GM12865 (cell line): ENCODE measurements at regions not wholly inside any gene's neighbourhood (a gene's known extent, or its start where the extent isn't known, plus 50 kb on each side); places are given as distances from the start of the nearest gene placed in this dataset.

Source experiments
- DNase-seq: peaks from one replicate; pipeline ENCODE4 v3.0.0; 2010; ENCODE audit warnings: low read depth
- H3K4me3 ChIP-seq: 2 replicates; pipeline ENCODE4 v1.5.1; 2011; ENCODE audit warnings: mild to moderate bottlenecking, low read depth, low read length, control low read depth
- TF ChIP-seq, protein P1 (sequence below): IDR thresholded peaks from 2 replicates; pipeline ENCODE4 v1.5.1; 2011; ENCODE audit warnings: low read length, control low read depth, low read depth, inconsistent platforms; ENCODE audit not compliant: insufficient read depth; ENCODE audit errors: missing control alignments

DNA sequence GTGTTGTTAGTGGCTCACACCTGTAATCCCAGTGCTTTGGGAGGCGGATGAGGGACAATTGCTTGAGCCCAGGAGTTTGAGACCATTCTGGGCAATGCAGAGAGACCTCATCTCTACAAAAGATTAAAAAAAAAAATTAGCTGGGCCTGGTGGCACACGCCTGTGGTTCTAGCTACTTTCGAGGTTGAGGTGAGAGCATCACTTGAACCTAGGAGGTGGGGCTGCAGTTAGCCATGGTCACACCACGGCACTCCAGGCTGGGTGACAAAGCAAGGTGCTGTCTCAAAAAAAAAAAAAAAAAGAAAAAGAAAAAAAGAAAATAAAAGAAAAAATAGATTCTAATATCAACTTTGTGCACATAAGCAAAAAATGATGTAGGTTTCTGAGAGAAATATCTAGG lies 1492.5 kb upstream of the TMEFF2 start:
- DNase-seq: no peak

GRCh38 chr2:193679847-193680246 lies 1485.1 kb upstream of the TMEFF2 start:
- no peak overlapping the region for H3K4me3 ChIP-seq
- TF ChIP-seq, protein P1, sequence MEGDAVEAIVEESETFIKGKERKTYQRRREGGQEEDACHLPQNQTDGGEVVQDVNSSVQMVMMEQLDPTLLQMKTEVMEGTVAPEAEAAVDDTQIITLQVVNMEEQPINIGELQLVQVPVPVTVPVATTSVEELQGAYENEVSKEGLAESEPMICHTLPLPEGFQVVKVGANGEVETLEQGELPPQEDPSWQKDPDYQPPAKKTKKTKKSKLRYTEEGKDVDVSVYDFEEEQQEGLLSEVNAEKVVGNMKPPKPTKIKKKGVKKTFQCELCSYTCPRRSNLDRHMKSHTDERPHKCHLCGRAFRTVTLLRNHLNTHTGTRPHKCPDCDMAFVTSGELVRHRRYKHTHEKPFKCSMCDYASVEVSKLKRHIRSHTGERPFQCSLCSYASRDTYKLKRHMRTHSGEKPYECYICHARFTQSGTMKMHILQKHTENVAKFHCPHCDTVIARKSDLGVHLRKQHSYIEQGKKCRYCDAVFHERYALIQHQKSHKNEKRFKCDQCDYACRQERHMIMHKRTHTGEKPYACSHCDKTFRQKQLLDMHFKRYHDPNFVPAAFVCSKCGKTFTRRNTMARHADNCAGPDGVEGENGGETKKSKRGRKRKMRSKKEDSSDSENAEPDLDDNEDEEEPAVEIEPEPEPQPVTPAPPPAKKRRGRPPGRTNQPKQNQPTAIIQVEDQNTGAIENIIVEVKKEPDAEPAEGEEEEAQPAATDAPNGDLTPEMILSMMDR: no peak
- DNase-seq: no peak

More for the DNA sequence above, 1492.5 kb upstream of the TMEFF2 start:
- H3K4me3 ChIP-seq: no peak overlapping the region
- TF ChIP-seq, protein P1: no peak

DNA sequence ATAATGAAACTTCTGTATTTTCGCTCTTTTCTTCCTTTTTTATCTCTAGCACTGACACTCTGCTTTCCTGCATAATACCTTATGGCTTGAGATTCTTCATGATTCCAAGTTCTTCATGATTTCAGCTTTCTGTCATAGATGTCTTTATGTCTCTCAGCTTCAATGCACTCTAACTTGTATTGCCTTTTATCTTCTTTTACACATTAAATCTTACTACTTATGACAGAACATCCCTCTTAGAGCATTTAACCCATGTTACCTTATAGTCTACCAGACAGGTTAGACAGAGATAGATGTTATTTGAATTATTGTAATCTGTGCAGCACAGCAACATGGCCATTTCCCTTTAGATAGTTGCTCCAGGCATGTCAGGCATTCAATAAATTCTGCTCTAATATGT lies 1475.7 kb upstream of the TMEFF2 start:
- no peak for DNase-seq
- TF ChIP-seq, protein P1: no peak
- H3K4me3 ChIP-seq: no peak overlapping the region

DNA sequence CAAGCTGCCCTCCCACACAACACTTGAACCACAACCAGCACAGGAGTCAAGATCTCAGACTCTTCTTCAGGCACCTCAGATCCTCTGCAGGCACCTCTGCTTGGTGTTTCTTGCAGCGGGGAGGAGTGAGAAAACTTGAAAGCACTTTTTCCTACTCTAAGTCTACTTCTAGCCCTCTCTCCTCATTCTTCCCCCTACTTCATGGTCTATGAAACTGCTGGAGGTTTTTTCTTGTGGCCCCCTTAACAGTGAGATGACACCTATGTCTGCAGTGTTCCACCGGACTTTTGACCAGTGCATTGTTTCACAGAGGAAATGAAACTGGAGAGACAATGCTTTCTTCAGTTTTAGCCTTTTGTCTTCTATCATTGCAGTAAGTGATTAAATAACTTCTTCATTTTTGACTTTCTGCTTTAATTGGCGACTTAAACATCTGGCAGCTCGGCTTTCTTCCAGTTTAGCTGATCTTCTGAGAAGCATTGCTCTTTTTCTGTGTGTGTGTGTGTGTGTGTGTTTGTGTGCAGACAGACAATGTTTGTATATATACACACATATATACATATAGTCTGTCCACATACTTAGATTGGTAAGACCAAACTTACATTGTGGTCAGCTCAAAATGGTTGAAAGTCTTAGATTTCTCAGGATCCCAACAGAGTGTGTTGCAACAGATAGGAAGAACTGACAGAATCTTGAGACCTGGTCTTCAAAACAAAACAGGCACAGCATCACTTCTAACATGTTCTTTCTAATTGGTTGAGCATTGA lies 1474.0 kb upstream of the TMEFF2 start:
- no peak overlapping the region for H3K4me3 ChIP-seq
- DNase-seq: peak; percentile 11
- TF ChIP-seq, protein P1: no peak

DNA sequence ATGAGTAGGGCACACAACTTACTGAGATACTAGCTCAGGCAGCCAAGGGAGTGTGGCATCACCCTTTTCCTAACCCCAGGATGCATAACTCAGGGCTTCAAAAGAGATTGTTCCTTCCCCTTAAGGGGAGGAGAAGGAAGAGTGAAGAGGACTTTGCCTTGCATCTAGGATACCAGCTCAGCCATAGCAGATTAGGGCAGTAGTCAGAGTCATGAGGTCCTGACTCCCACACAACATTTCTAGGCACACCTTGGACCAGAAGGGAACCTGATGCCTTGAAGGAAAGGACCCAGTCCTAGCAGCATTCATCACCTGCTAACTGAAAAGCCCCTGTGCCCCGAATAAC lies 1433.2 kb upstream of the TMEFF2 start:
- TF ChIP-seq, protein P1: no peak
- DNase-seq: no peak
- no peak overlapping the region for H3K4me3 ChIP-seq

GRCh38 chr2:193627187-193627926 lies 1432.6 kb upstream of the TMEFF2 start:
- TF ChIP-seq, protein P1: no peak
- no peak for DNase-seq
- no peak overlapping the region for H3K4me3 ChIP-seq
